ENCODE measurements at regions not wholly inside any gene's neighbourhood (a gene's known extent, or its start where the extent isn't known, plus 50 kb on each side); places are given as distances from the start of the nearest gene placed in this dataset.

DNA sequence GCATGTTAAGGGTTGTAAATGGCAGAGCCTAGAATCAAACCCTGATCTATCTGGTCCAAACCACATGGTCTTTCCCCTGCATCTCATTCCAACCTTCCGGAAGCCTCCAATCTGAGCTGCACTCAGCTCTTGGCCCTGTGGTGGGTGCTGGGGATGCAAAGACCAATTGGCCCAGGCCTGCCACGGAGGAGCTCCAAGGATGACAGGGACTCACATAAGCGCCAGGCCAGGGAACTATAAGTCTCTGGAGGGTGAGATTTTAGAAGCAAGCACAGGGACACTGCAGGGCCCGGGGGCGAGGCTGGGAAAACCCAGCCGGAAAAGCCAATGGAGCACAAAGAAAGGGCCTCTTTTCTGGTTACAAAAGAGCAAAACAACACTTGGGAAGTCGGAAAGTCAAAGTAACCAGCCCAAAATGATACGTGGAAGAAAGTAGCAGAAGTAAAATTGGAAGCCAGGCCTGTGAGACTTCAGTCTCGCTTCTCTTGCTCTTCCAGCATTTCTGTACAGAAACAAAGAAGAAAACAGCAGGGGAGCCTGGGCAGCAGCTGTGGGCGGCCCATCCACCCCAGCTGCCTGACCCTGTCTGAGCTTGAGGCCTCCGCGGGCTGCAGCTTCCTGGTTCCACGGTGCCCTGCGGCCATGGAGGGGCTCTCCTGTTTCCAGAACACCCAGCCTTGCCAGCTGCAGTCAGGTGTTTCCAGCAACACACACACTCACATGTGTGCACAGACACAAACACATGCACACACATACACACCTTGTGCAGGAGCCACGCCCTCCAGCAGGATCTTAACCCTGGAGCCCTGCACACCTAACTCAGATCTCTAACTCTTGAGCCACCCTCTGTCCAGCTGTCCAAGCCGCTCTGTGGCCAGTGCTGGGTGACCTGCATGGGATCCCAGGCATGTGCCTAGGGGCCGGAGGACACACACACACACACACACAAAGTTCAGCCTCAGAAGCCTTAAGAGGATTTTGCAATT is 178.2 kb downstream of the BCL11B start:
- Histone ChIP-seq H3K27ac (no peak overlapping the region), H3K36me3 (no peaks in the 10 kb centered on the region), H3K4me3 (no peak overlapping the region), H3K27me3 (no peaks in the 10 kb centered on the region), H3K9me3 (no peaks in the 10 kb centered on the region), H3K4me1 (no peaks in the 10 kb centered on the region)
- TF ChIP-seq, protein P1, sequence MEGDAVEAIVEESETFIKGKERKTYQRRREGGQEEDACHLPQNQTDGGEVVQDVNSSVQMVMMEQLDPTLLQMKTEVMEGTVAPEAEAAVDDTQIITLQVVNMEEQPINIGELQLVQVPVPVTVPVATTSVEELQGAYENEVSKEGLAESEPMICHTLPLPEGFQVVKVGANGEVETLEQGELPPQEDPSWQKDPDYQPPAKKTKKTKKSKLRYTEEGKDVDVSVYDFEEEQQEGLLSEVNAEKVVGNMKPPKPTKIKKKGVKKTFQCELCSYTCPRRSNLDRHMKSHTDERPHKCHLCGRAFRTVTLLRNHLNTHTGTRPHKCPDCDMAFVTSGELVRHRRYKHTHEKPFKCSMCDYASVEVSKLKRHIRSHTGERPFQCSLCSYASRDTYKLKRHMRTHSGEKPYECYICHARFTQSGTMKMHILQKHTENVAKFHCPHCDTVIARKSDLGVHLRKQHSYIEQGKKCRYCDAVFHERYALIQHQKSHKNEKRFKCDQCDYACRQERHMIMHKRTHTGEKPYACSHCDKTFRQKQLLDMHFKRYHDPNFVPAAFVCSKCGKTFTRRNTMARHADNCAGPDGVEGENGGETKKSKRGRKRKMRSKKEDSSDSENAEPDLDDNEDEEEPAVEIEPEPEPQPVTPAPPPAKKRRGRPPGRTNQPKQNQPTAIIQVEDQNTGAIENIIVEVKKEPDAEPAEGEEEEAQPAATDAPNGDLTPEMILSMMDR (IDR thresholded peaks at IDR 0.05): no peak
- no peak for TF ChIP-seq POLR2A (IDR thresholded peaks at IDR 0.05)
- no peak for TF ChIP-seq POLR2AphosphoS5 (IDR thresholded peaks at IDR 0.05)
- TF ChIP-seq EP300 (IDR thresholded peaks at IDR 0.05): no peak
- ATAC-seq: no peak
- 62% methylated on average over 7 of the region's 17 CpGs; no CpG with 5 or more reads in 1 of the 2 donors for WGBS, 2 donors (ENCODE audit: low coverage in 1 of 2)

DNA sequence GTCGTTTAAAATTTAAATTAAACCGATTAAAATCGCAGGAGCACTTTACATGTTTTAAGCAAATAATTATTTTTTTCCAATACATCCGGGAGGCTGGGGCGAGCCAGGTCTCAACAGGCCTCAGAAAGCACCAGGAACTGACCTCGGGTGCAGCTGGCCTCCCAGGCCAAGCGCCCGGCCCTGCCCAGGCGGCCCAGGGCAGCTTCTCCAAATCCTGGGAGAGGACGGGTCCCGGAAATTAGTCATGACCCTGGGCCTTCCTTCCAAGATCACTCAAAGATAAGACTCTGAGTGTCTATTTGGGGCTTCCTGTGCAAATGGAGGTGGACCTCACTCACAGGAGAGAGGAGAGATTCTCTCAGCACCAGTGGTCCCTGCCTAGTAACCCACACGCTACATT is 177.1 kb downstream of the BCL11B start:
- TF ChIP-seq POLR2AphosphoS5 (IDR thresholded peaks at IDR 0.05): no peak
- TF ChIP-seq, protein P1 (IDR thresholded peaks at IDR 0.05): no peak
- TF ChIP-seq POLR2A (IDR thresholded peaks at IDR 0.05): no peak
- TF ChIP-seq EP300 (IDR thresholded peaks at IDR 0.05): no peak
- no peak for ATAC-seq
- Histone ChIP-seq H3K27ac (no peak overlapping the region), H3K4me1 (no peaks in the 10 kb centered on the region), H3K9me3 (no peaks in the 10 kb centered on the region), H3K36me3 (no peaks in the 10 kb centered on the region), H3K4me3 (no peak overlapping the region), H3K27me3 (no peaks in the 10 kb centered on the region)
- 84 to 94% methylated on average over 3 to 11 of the region's 12 CpGs for WGBS, 2 donors (ENCODE audit: low coverage in 1 of 2)

DNA sequence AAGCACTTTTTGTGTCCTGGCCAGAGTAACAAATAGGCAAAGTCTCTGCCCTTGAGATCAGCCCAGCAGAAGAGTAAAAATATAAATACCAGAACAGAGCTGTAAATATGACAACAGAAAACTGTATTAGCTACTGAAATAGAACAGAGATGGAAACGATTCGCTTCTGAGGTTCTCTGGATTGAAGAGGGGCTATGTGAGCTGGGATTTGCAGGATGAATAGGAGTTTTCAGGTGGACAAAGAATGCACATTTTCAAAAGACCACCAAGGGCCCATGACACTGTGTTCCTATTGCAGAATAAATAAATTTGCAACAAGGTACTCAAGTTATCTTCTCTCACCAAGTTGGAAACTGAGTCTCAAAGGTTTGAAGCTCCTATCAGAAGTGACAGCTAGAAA is 176.6 kb downstream of the BCL11B start:
- no peaks in the 10 kb centered on the region for H3K36me3 ChIP-seq
- no peaks in the 10 kb centered on the region for H3K4me1 ChIP-seq
- H3K27ac ChIP-seq: no peak overlapping the region
- H3K9me3 ChIP-seq: no peaks in the 10 kb centered on the region
- TF ChIP-seq, protein P1 (IDR thresholded peaks at IDR 0.05): no peak
- TF ChIP-seq POLR2AphosphoS5 (IDR thresholded peaks at IDR 0.05): no peak
- no peak for TF ChIP-seq POLR2A (IDR thresholded peaks at IDR 0.05)
- TF ChIP-seq EP300 (IDR thresholded peaks at IDR 0.05): no peak
- WGBS, 2 donors (ENCODE audit: low coverage in 1 of 2): 85% methylated on average over 2 of the region's 2 CpGs; no CpG with 5 or more reads in 1 of the 2 donors
- H3K4me3 ChIP-seq: no peak overlapping the region
- H3K27me3 ChIP-seq: no peaks in the 10 kb centered on the region
- no peak for ATAC-seq

DNA sequence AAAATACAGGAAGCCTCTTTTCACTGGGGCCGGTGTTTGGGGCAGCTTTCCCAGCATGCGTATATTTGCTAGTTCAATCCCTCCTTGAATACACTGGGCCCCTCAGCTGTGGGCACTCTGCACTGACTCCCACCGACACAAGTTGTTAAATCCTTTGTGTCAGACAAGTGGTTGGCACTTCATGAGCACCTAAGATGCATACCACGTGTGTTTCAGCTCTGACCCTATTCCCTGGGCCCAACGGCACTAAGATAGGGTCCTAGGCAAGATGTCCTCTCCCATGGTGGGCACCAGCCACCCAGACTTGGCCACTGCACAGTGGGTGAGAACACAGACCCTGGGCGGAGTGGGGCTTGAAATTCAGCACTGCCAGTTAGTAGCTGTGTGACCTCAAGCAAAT is 173.8 kb downstream of the BCL11B start:
- no peak for TF ChIP-seq POLR2A (IDR thresholded peaks at IDR 0.05)
- TF ChIP-seq, protein P1 (IDR thresholded peaks at IDR 0.05): no peak
- no peak for TF ChIP-seq EP300 (IDR thresholded peaks at IDR 0.05)
- TF ChIP-seq POLR2AphosphoS5 (IDR thresholded peaks at IDR 0.05): no peak
- ATAC-seq: no peak
- Histone ChIP-seq H3K4me3 (no peak overlapping the region), H3K9me3 (no peaks in the 10 kb centered on the region), H3K27me3 (no peaks in the 10 kb centered on the region), H3K4me1 (no peaks in the 10 kb centered on the region), H3K36me3 (no peaks in the 10 kb centered on the region), H3K27ac (no peak overlapping the region)
- 80 to 100% methylated on average over 4 to 6 of the region's 6 CpGs for WGBS, 2 donors (ENCODE audit: low coverage in 1 of 2)
